ENCODE measurements at regions not wholly inside any gene's neighbourhood (a gene's known extent, or its start where the extent isn't known, plus 50 kb on each side); places are given as distances from the start of the nearest gene placed in this dataset.

DNA sequence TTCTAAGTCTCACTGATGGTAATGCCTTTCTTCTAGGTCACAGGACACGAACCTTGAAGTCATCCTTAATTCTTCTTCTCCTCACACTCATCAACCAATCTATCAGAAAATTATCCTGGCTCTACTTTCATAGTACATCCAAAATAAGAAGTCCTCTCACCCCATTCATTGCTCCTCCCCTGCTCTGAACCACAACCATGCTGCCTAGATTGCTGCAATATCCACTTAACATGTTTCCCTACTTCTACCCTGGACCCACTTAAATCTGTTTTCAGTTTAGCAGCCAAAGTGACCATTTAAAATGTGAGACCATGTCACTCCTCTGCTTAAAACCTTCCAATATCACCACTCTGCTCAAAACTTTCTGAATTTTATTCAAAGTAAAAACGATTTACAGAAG lies 445.9 kb upstream of the FAT3 start:
- TF ChIP-seq FOXM1 (IDR thresholded peaks at IDR 0.05; ENCODE audit: borderline replicate concordance, low read depth) (no peak), TAF1 (IDR thresholded peaks at IDR 0.05; ENCODE audit: low read depth) (no peak), CEBPB (IDR thresholded peaks at IDR 0.05) (no peak), EP300 (IDR thresholded peaks at IDR 0.05; ENCODE audit: borderline replicate concordance) (no peak), RAD21 (IDR thresholded peaks at IDR 0.05; ENCODE audit: low read depth) (no peak), CREB1 (IDR thresholded peaks at IDR 0.05; ENCODE audit: low read depth) (no peak)
- TF ChIP-seq, protein P1, sequence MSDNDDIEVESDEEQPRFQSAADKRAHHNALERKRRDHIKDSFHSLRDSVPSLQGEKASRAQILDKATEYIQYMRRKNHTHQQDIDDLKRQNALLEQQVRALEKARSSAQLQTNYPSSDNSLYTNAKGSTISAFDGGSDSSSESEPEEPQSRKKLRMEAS (IDR thresholded peaks at IDR 0.05): no peak
- TF ChIP-seq, protein P2, sequence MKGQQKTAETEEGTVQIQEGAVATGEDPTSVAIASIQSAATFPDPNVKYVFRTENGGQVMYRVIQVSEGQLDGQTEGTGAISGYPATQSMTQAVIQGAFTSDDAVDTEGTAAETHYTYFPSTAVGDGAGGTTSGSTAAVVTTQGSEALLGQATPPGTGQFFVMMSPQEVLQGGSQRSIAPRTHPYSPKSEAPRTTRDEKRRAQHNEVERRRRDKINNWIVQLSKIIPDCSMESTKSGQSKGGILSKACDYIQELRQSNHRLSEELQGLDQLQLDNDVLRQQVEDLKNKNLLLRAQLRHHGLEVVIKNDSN (IDR thresholded peaks at IDR 0.05): no peak
- TF ChIP-seq, protein P3, sequence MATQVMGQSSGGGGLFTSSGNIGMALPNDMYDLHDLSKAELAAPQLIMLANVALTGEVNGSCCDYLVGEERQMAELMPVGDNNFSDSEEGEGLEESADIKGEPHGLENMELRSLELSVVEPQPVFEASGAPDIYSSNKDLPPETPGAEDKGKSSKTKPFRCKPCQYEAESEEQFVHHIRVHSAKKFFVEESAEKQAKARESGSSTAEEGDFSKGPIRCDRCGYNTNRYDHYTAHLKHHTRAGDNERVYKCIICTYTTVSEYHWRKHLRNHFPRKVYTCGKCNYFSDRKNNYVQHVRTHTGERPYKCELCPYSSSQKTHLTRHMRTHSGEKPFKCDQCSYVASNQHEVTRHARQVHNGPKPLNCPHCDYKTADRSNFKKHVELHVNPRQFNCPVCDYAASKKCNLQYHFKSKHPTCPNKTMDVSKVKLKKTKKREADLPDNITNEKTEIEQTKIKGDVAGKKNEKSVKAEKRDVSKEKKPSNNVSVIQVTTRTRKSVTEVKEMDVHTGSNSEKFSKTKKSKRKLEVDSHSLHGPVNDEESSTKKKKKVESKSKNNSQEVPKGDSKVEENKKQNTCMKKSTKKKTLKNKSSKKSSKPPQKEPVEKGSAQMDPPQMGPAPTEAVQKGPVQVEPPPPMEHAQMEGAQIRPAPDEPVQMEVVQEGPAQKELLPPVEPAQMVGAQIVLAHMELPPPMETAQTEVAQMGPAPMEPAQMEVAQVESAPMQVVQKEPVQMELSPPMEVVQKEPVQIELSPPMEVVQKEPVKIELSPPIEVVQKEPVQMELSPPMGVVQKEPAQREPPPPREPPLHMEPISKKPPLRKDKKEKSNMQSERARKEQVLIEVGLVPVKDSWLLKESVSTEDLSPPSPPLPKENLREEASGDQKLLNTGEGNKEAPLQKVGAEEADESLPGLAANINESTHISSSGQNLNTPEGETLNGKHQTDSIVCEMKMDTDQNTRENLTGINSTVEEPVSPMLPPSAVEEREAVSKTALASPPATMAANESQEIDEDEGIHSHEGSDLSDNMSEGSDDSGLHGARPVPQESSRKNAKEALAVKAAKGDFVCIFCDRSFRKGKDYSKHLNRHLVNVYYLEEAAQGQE (IDR thresholded peaks at IDR 0.05; ENCODE audit: low read depth): no peak

Measured in Ishikawa (cell line).